WTC11 (cell line): ENCODE measurements at regions not wholly inside any gene's neighbourhood (a gene's known extent, or its start where the extent isn't known, plus 50 kb on each side); places are given as distances from the start of the nearest gene placed in this dataset.

Experiments used
- ATAC-seq: fragments of 200-7000 bp; cut with Tn5 transposase; 2 replicates; pipeline ENCODE4 v1.10.0; 2021; ENCODE audit warnings: mild to moderate bottlenecking, moderate library complexity
- CTCF ChIA-PET: fragments of 300-600 bp; sonication (Branson Sonifier 250); formaldehyde crosslinking; loops from one replicate; lab custom pipeline; 2021; ENCODE audit warnings: antibody characterized with exemption; lab: Charles Lee
- POLR2A ChIA-PET: fragments of 350-600 bp; sonication (Branson Sonifier 250); formaldehyde crosslinking; loops from one replicate; lab custom pipeline; 2021; ENCODE audit warnings: antibody characterized with exemption; lab: Charles Lee
- DNase-seq: peaks from one replicate; pipeline ENCODE4 v3.0.0; 2021; ENCODE audit warnings: low spot score
- H3K27ac Mint-ChIP-seq: 2 replicates; pipeline ENCODE4 v1.8.0; 2021; ENCODE audit warnings: mixed read lengths
- H3K27me3 Mint-ChIP-seq: 2 replicates; pipeline ENCODE4 v1.8.0; 2021; ENCODE audit warnings: low read depth, mild to moderate bottlenecking, moderate library complexity, mixed read lengths
- H3K36me3 Mint-ChIP-seq: 2 replicates; pipeline ENCODE4 v1.8.0; 2021; ENCODE audit warnings: mixed read lengths
- H3K4me1 Mint-ChIP-seq: 2 replicates; pipeline ENCODE4 v1.8.0; 2022; ENCODE audit warnings: mixed read lengths
- H3K4me3 Mint-ChIP-seq: 2 replicates; pipeline ENCODE4 v1.8.0; 2021; ENCODE audit warnings: mild to moderate bottlenecking, moderate library complexity, mixed read lengths
- H3K9me3 Mint-ChIP-seq: 2 replicates; pipeline ENCODE4 v1.8.0; 2021; ENCODE audit warnings: mixed read lengths
- ATF1 ChIP-seq: sonication (generic); formaldehyde crosslinking; IDR thresholded peaks from 2 replicates; pipeline ENCODE4 v1.8.1; 2023; ENCODE audit warnings: mild to moderate bottlenecking, moderate library complexity, missing genetic modification reagents
- CBFB ChIP-seq: sonication (generic); formaldehyde crosslinking; IDR thresholded peaks from 2 replicates; pipeline ENCODE4 v1.8.1; 2022; ENCODE audit warnings: mild to moderate bottlenecking, low read depth, missing genetic modification reagents
- FOXP1 ChIP-seq: sonication (generic); formaldehyde crosslinking; IDR thresholded peaks from 2 replicates; pipeline ENCODE4 v1.8.0; 2022; ENCODE audit warnings: missing genetic modification reagents, mild to moderate bottlenecking, moderate library complexity, borderline replicate concordance
- HMGA2 ChIP-seq: fragments of 250-450 bp; sonication (Bioruptor Pico); IDR thresholded peaks from 2 replicates; pipeline ENCODE4 v1.4.0; 2021; ENCODE audit warnings: mild to moderate bottlenecking, moderate library complexity
- JUN ChIP-seq: sonication (generic); formaldehyde crosslinking; IDR thresholded peaks from 2 replicates; pipeline ENCODE4 v1.8.0; 2023; ENCODE audit warnings: mild to moderate bottlenecking, missing genetic modification reagents
- NFE2L1 ChIP-seq: sonication (generic); formaldehyde crosslinking; IDR thresholded peaks from 2 replicates; pipeline ENCODE4 v1.8.1; 2023; ENCODE audit warnings: missing genetic modification reagents
- NFYB ChIP-seq: sonication (generic); formaldehyde crosslinking; conservative IDR thresholded peaks from 2 replicates; pipeline ENCODE4 v1.8.0; 2022; ENCODE audit warnings: low read depth, missing genetic modification reagents
- RELA ChIP-seq: sonication (generic); formaldehyde crosslinking; IDR thresholded peaks from 2 replicates; pipeline ENCODE4 v1.8.1; 2022; ENCODE audit warnings: missing genetic modification reagents, mild to moderate bottlenecking, borderline replicate concordance
- SMAD3 ChIP-seq: sonication (generic); formaldehyde crosslinking; IDR thresholded peaks from 2 replicates; pipeline ENCODE4 v1.8.0; 2022; ENCODE audit warnings: missing genetic modification reagents, mild to moderate bottlenecking, borderline replicate concordance
- SOX15 ChIP-seq: fragments of 250-450 bp; sonication (Bioruptor Pico); IDR thresholded peaks from 2 replicates; pipeline ENCODE4 v1.9.0; 2021; ENCODE audit warnings: mild to moderate bottlenecking
- SP1 ChIP-seq: sonication (generic); formaldehyde crosslinking; conservative IDR thresholded peaks from 2 replicates; pipeline ENCODE4 v1.8.1; 2022; ENCODE audit warnings: missing genetic modification reagents
- ZBTB21 ChIP-seq: sonication (generic); formaldehyde crosslinking; IDR thresholded peaks from 2 replicates; pipeline ENCODE4 v1.8.1; 2023; ENCODE audit warnings: mild to moderate bottlenecking, missing genetic modification reagents, borderline replicate concordance
- ZNF121 ChIP-seq: sonication (generic); formaldehyde crosslinking; IDR thresholded peaks from 2 replicates; pipeline ENCODE4 v1.8.0; 2023; ENCODE audit warnings: missing genetic modification reagents
- ZNF138 ChIP-seq: sonication (generic); formaldehyde crosslinking; conservative IDR thresholded peaks from 2 replicates; pipeline ENCODE4 v1.8.1; 2022; ENCODE audit warnings: mild to moderate bottlenecking, moderate library complexity, missing genetic modification reagents
- ZNF317 ChIP-seq: sonication (generic); formaldehyde crosslinking; IDR thresholded peaks from 2 replicates; pipeline ENCODE4 v1.8.1; 2023; ENCODE audit warnings: low read depth, mild to moderate bottlenecking, moderate library complexity, missing genetic modification reagents, borderline replicate concordance
- ZNF396 ChIP-seq: fragments of 250-450 bp; sonication (Bioruptor Pico); IDR thresholded peaks from 2 replicates; pipeline ENCODE4 v1.8.0; 2021; ENCODE audit warnings: mild to moderate bottlenecking, moderate library complexity, borderline replicate concordance
- TF ChIP-seq, protein P1 (sequence below): fragments of 250-450 bp; sonication (Bioruptor Pico); IDR thresholded peaks from 2 replicates; pipeline ENCODE4 v2.1.2; 2022; ENCODE audit warnings: mild to moderate bottlenecking, moderate library complexity
- TF ChIP-seq, protein P2 (sequence below): fragments of 250-450 bp; sonication (Bioruptor Pico); IDR thresholded peaks from 2 replicates; pipeline ENCODE4 v1.9.0; 2021; ENCODE audit warnings: mild to moderate bottlenecking, borderline replicate concordance
- TF ChIP-seq, protein P3 (sequence below): sonication (generic); formaldehyde crosslinking; IDR thresholded peaks from 2 replicates; pipeline ENCODE4 v1.8.0; 2023; ENCODE audit warnings: missing genetic modification reagents, mild to moderate bottlenecking, borderline replicate concordance
- TF ChIP-seq, protein P4 (sequence below): sonication (generic); formaldehyde crosslinking; IDR thresholded peaks from 2 replicates; pipeline ENCODE4 v1.8.1; 2022; ENCODE audit warnings: mild to moderate bottlenecking, missing genetic modification reagents, moderate library complexity, borderline replicate concordance
- TF ChIP-seq, protein P5 (sequence below): sonication (generic); formaldehyde crosslinking; IDR thresholded peaks from 2 replicates; pipeline ENCODE4 v1.8.0; 2023; ENCODE audit warnings: mild to moderate bottlenecking, missing genetic modification reagents

DNA sequence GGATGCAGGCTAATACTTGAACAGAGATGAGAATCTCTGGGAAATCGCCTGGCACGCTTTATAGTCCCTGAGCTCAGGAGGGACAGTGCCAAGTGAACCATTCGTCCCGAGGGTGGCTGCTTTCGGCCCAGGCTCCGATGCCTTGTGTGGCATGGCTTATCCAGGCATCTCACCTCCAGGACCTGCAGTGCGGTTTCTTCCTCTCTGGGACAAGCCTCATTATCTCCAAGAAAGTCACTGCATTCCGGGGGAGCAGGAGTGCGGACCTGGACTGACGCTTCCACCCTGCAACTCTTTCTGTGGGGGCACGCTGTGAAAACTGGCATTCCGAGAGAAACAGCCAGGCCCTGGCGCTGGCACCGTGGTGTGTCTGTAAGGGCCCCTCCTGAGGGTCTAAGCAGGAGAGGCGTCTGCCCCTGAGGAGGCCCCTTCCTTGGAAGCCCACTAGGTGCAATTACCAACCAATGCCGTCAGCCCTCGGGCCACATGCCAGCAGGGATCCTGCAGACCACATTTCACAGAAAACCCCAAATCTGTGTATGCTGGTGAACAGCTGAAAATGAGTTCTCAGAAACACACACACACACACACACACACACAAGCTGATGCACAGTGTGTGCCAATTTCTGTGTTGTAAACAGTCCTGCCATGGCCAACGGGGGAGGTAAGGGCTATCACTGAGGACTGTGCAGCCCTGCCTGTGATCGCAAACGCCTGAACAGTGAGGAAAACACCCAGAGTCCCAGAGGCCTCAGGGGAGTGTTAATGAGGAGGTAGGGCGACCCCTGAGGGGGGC lies 351.9 kb upstream of the SALL3 start:
- no peak for TF ChIP-seq NFYB
- TF ChIP-seq NFE2L1 (CRISPR knock-in tag) = no peak
- no peak for TF ChIP-seq ZNF121 (CRISPR knock-in tag)
- TF ChIP-seq SMAD3 (CRISPR knock-in tag) = no peak
- no peak for TF ChIP-seq ZNF317 (CRISPR knock-in tag)
- TF ChIP-seq, protein P1, sequence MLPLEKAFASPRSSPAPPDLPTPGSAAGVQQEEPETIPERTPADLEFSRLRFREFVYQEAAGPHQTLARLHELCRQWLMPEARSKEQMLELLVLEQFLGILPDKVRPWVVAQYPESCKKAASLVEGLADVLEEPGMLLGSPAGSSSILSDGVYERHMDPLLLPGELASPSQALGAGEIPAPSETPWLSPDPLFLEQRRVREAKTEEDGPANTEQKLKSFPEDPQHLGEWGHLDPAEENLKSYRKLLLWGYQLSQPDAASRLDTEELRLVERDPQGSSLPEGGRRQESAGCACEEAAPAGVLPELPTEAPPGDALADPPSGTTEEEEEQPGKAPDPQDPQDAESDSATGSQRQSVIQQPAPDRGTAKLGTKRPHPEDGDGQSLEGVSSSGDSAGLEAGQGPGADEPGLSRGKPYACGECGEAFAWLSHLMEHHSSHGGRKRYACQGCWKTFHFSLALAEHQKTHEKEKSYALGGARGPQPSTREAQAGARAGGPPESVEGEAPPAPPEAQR = no peak
- no peak for TF ChIP-seq JUN (CRISPR knock-in tag)
- no peak for TF ChIP-seq SOX15 (CRISPR knock-in tag)
- TF ChIP-seq, protein P2, sequence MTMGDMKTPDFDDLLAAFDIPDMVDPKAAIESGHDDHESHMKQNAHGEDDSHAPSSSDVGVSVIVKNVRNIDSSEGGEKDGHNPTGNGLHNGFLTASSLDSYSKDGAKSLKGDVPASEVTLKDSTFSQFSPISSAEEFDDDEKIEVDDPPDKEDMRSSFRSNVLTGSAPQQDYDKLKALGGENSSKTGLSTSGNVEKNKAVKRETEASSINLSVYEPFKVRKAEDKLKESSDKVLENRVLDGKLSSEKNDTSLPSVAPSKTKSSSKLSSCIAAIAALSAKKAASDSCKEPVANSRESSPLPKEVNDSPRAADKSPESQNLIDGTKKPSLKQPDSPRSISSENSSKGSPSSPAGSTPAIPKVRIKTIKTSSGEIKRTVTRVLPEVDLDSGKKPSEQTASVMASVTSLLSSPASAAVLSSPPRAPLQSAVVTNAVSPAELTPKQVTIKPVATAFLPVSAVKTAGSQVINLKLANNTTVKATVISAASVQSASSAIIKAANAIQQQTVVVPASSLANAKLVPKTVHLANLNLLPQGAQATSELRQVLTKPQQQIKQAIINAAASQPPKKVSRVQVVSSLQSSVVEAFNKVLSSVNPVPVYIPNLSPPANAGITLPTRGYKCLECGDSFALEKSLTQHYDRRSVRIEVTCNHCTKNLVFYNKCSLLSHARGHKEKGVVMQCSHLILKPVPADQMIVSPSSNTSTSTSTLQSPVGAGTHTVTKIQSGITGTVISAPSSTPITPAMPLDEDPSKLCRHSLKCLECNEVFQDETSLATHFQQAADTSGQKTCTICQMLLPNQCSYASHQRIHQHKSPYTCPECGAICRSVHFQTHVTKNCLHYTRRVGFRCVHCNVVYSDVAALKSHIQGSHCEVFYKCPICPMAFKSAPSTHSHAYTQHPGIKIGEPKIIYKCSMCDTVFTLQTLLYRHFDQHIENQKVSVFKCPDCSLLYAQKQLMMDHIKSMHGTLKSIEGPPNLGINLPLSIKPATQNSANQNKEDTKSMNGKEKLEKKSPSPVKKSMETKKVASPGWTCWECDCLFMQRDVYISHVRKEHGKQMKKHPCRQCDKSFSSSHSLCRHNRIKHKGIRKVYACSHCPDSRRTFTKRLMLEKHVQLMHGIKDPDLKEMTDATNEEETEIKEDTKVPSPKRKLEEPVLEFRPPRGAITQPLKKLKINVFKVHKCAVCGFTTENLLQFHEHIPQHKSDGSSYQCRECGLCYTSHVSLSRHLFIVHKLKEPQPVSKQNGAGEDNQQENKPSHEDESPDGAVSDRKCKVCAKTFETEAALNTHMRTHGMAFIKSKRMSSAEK = no peak
- TF ChIP-seq, protein P3, sequence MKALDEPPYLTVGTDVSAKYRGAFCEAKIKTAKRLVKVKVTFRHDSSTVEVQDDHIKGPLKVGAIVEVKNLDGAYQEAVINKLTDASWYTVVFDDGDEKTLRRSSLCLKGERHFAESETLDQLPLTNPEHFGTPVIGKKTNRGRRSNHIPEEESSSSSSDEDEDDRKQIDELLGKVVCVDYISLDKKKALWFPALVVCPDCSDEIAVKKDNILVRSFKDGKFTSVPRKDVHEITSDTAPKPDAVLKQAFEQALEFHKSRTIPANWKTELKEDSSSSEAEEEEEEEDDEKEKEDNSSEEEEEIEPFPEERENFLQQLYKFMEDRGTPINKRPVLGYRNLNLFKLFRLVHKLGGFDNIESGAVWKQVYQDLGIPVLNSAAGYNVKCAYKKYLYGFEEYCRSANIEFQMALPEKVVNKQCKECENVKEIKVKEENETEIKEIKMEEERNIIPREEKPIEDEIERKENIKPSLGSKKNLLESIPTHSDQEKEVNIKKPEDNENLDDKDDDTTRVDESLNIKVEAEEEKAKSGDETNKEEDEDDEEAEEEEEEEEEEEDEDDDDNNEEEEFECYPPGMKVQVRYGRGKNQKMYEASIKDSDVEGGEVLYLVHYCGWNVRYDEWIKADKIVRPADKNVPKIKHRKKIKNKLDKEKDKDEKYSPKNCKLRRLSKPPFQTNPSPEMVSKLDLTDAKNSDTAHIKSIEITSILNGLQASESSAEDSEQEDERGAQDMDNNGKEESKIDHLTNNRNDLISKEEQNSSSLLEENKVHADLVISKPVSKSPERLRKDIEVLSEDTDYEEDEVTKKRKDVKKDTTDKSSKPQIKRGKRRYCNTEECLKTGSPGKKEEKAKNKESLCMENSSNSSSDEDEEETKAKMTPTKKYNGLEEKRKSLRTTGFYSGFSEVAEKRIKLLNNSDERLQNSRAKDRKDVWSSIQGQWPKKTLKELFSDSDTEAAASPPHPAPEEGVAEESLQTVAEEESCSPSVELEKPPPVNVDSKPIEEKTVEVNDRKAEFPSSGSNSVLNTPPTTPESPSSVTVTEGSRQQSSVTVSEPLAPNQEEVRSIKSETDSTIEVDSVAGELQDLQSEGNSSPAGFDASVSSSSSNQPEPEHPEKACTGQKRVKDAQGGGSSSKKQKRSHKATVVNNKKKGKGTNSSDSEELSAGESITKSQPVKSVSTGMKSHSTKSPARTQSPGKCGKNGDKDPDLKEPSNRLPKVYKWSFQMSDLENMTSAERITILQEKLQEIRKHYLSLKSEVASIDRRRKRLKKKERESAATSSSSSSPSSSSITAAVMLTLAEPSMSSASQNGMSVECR (CRISPR knock-in tag) = no peak
- no peak for TF ChIP-seq ZBTB21 (CRISPR knock-in tag)
- TF ChIP-seq CBFB (CRISPR knock-in tag) = no peak
- DNase-seq = no peak
- H3K4me1 Mint-ChIP-seq = peaks cover 7% of the 10 kb centered on the region
- peaks cover 58% of the 10 kb centered on the region for H3K9me3 Mint-ChIP-seq
- CTCF ChIA-PET = no interaction called here
- H3K36me3 Mint-ChIP-seq = peaks cover 38% of the 10 kb centered on the region
- H3K4me3 Mint-ChIP-seq = no peak overlapping the region
- no peak for ATAC-seq
- no peak overlapping the region for H3K27ac Mint-ChIP-seq
- POLR2A ChIA-PET = no interaction called here
- peaks cover 2% of the 10 kb centered on the region; the same call in 1 of the 2 replicates for H3K27me3 Mint-ChIP-seq

DNA sequence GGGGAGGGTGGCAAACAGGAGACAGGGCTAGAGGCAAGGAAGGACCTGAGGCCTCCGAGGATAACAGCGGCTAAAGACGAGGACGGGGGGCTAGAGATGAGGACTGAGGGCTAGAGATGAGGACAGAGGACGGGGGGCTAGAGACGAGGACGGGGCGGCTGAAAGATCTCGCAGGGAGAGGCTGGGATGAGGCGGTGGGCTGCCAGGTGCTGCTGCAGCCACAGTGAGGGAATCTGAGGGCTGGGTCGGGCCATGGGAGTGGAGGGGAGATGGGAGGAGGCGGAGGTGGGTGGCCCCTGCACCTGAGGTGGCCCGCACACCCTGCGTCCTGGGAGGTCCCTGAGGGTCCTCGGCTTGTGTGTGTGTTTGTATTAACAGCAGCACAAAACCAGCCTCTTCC lies 350.2 kb upstream of the SALL3 start:
- Mint-ChIP-seq H3K4me3 (no peak overlapping the region), H3K4me1 (peaks cover 4% of the 10 kb centered on the region), H3K27ac (no peak overlapping the region), H3K9me3 (peaks cover 44% of the 10 kb centered on the region), H3K36me3 (peaks cover 33% of the 10 kb centered on the region), H3K27me3 (peaks cover 2% of the 10 kb centered on the region; the same call in 1 of the 2 replicates)
- CTCF ChIA-PET = no interaction called here
- POLR2A ChIA-PET = no interaction called here
- ATAC-seq = no peak
- no peak for DNase-seq
- TF ChIP-seq ZBTB21 (CRISPR knock-in tag) (no peak), JUN (CRISPR knock-in tag) (no peak), HMGA2 (CRISPR knock-in tag) (no peak), ZNF138 (CRISPR knock-in tag) (no peak), SP1 (no peak), ZNF396 (CRISPR knock-in tag) (no peak), FOXP1 (CRISPR knock-in tag) (no peak), CBFB (CRISPR knock-in tag) (no peak), ATF1 (no peak), RELA (CRISPR knock-in tag) (no peak)
- TF ChIP-seq, protein P4, sequence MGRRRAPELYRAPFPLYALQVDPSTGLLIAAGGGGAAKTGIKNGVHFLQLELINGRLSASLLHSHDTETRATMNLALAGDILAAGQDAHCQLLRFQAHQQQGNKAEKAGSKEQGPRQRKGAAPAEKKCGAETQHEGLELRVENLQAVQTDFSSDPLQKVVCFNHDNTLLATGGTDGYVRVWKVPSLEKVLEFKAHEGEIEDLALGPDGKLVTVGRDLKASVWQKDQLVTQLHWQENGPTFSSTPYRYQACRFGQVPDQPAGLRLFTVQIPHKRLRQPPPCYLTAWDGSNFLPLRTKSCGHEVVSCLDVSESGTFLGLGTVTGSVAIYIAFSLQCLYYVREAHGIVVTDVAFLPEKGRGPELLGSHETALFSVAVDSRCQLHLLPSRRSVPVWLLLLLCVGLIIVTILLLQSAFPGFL (CRISPR knock-in tag) = no peak
- TF ChIP-seq, protein P5, sequence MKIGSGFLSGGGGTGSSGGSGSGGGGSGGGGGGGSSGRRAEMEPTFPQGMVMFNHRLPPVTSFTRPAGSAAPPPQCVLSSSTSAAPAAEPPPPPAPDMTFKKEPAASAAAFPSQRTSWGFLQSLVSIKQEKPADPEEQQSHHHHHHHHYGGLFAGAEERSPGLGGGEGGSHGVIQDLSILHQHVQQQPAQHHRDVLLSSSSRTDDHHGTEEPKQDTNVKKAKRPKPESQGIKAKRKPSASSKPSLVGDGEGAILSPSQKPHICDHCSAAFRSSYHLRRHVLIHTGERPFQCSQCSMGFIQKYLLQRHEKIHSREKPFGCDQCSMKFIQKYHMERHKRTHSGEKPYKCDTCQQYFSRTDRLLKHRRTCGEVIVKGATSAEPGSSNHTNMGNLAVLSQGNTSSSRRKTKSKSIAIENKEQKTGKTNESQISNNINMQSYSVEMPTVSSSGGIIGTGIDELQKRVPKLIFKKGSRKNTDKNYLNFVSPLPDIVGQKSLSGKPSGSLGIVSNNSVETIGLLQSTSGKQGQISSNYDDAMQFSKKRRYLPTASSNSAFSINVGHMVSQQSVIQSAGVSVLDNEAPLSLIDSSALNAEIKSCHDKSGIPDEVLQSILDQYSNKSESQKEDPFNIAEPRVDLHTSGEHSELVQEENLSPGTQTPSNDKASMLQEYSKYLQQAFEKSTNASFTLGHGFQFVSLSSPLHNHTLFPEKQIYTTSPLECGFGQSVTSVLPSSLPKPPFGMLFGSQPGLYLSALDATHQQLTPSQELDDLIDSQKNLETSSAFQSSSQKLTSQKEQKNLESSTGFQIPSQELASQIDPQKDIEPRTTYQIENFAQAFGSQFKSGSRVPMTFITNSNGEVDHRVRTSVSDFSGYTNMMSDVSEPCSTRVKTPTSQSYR = no peak
